ENCODE measurements at regions not wholly inside any gene's neighbourhood (a gene's known extent, or its start where the extent isn't known, plus 50 kb on each side); places are given as distances from the start of the nearest gene placed in this dataset.

DNA sequence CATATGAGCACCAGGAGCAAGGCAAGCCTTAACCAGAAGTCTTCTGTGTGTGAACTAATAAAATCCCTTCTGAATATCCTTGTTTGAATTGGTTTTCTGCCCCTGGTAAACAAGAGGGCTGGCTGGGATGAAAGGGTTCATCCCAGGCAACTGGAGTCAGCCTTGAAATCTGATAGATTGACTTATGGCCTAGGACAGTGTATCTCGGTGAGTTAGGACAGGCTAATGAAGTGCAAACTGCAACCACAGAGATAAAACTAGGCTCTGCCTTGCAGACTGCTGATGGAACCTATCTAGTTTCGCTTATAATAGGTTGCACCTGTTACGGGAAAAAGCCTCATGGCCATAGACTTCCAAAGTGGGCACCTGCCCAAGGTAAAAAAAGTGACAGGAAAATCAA is 451.9 kb upstream of the NOVA1 start:
- no peak overlapping the region for H3K23ac ChIP-seq (ENCODE audit: low read depth, low read length, poor library complexity)
- no peak overlapping the region for H3K4me3 ChIP-seq (ENCODE audit: low read length in 2 of 2)
- H3K4ac ChIP-seq (ENCODE audit: low read length) = no peak overlapping the region
- H3K79me1 ChIP-seq (ENCODE audit: low read depth, low read length) = no peaks in the 10 kb centered on the region
- no peaks in the 10 kb centered on the region for H3K4me1 ChIP-seq (ENCODE audit: control insufficient read depth in 2 of 2, insufficient read depth in 1 of 2, low read depth in 1 of 2, low read length in 2 of 2)
- no peak overlapping the region for H3K9ac ChIP-seq (ENCODE audit: low read depth, low read length, poor library complexity)
- no CpG with 5 or more reads among the region's 3 CpGs for WGBS, 2 donors (ENCODE audit: extremely low coverage in 2 of 2, insufficient read length in 2 of 2, insufficient replicate concordance in 1 of 2)
- H2AK5ac ChIP-seq (ENCODE audit: low read depth, low read length) = no peak overlapping the region
- no peak overlapping the region for H4K8ac ChIP-seq (ENCODE audit: low read depth, low read length)
- no peak overlapping the region for H3K4me2 ChIP-seq (ENCODE audit: insufficient read depth, low read length, poor library complexity, severe bottlenecking)
- H3K36me3 ChIP-seq (replicated peaks in 1 of 2; ENCODE audit: control insufficient read depth in 2 of 2, insufficient read depth in 2 of 2, low read length in 2 of 2) = no peaks in the 10 kb centered on the region
- H2BK12ac ChIP-seq (ENCODE audit: low read length) = no peak overlapping the region
- no peak overlapping the region for H2BK5ac ChIP-seq (ENCODE audit: low read length)
- DNase-seq (ENCODE audit: low spot score) = no peak
- H2AFZ ChIP-seq (ENCODE audit: low read length) = peak overlapping the region; percentile 46
- H2BK120ac ChIP-seq (ENCODE audit: low read depth, low read length) = no peak overlapping the region
- H4K91ac ChIP-seq (ENCODE audit: low read depth, low read length, poor library complexity) = no peak overlapping the region
- no peak overlapping the region for H2BK15ac ChIP-seq (ENCODE audit: low read length)
- H3K18ac ChIP-seq (ENCODE audit: low read length) = no peak overlapping the region
- no peaks in the 10 kb centered on the region for H3K9me3 ChIP-seq (replicated peaks in 1 of 2; ENCODE audit: control insufficient read depth in 2 of 2, insufficient read depth in 1 of 2, low read depth in 1 of 2, low read length in 2 of 2)
- no peak overlapping the region for H3K27ac ChIP-seq (replicated peaks; ENCODE audit: low read length)
- H3K27me3 ChIP-seq (ENCODE audit: control insufficient read depth in 3 of 3, insufficient read depth in 3 of 3, low read depth in 1 of 3, low read length in 3 of 3) = no peaks in the 10 kb centered on the region
- H3K14ac ChIP-seq (ENCODE audit: low read length) = no peak overlapping the region

DNA sequence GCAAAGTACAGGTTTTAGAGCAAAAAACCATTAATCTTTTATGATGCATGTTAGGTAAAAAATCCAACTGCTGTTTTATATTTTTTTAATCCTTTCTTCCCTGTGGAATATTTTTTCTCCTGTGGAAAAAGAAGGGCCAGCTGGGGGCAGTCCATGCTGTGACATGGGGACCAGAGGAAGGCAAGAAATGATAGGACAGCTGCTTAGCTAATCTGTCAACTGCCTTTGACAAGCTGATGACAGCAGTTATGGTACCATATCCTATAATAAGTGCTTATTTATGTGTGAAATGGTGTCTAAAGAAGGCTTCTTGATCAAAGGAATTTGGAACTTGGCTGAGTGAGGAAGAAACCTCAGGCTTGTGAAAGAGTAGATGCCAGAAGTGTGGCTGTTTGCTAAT is 452.4 kb upstream of the NOVA1 start:
- Histone ChIP-seq H2AK5ac (ENCODE audit: low read depth, low read length) (no peak overlapping the region), H3K4me3 (ENCODE audit: low read length in 2 of 2) (no peak overlapping the region), H3K36me3 (replicated peaks in 1 of 2; ENCODE audit: control insufficient read depth in 2 of 2, insufficient read depth in 2 of 2, low read length in 2 of 2) (no peaks in the 10 kb centered on the region), H2BK12ac (ENCODE audit: low read length) (no peak overlapping the region), H3K14ac (ENCODE audit: low read length) (no peak overlapping the region), H3K4me2 (ENCODE audit: insufficient read depth, low read length, poor library complexity, severe bottlenecking) (no peak overlapping the region), H2AFZ (ENCODE audit: low read length) (no peak overlapping the region), H3K4ac (ENCODE audit: low read length) (no peak overlapping the region), H3K27me3 (ENCODE audit: control insufficient read depth in 3 of 3, insufficient read depth in 3 of 3, low read depth in 1 of 3, low read length in 3 of 3) (no peaks in the 10 kb centered on the region), H3K9me3 (replicated peaks in 1 of 2; ENCODE audit: control insufficient read depth in 2 of 2, insufficient read depth in 1 of 2, low read depth in 1 of 2, low read length in 2 of 2) (no peaks in the 10 kb centered on the region), H3K4me1 (ENCODE audit: control insufficient read depth in 2 of 2, insufficient read depth in 1 of 2, low read depth in 1 of 2, low read length in 2 of 2) (no peaks in the 10 kb centered on the region), H2BK120ac (ENCODE audit: low read depth, low read length) (no peak overlapping the region), H3K18ac (ENCODE audit: low read length) (no peak overlapping the region), H4K8ac (ENCODE audit: low read depth, low read length) (no peak overlapping the region), H2BK5ac (ENCODE audit: low read length) (no peak overlapping the region), H3K9ac (ENCODE audit: low read depth, low read length, poor library complexity) (no peak overlapping the region), H3K23ac (ENCODE audit: low read depth, low read length, poor library complexity) (no peak overlapping the region), H3K27ac (replicated peaks; ENCODE audit: low read length) (no peak overlapping the region), H2BK15ac (ENCODE audit: low read length) (no peak overlapping the region), H3K79me1 (ENCODE audit: low read depth, low read length) (no peaks in the 10 kb centered on the region), H4K91ac (ENCODE audit: low read depth, low read length, poor library complexity) (no peak overlapping the region)
- DNase-seq (ENCODE audit: low spot score) = no peak

DNA sequence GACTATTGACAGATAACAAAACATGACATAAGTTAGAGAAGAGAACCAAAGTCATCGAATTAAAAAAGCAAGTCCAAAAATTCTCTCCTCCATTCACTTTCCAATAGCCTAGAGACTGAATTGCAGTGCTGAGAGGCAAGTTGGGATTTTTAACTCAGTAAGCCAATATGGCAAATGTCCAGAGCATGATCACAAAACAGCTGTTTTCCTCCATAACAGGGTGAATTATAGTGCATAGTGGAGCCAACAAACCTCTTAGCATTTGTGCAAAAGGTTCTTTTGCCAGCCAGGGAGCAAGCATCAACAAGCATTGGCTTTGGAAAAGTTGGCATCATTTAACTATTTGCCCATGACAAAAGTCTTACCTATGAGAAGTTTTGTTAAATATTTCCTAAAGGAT is 458.8 kb upstream of the NOVA1 start:
- no peak for DNase-seq (ENCODE audit: low spot score)
- Histone ChIP-seq H3K18ac (ENCODE audit: low read length) (no peak overlapping the region), H3K4me1 (ENCODE audit: control insufficient read depth in 2 of 2, insufficient read depth in 1 of 2, low read depth in 1 of 2, low read length in 2 of 2) (no peaks in the 10 kb centered on the region), H3K79me1 (ENCODE audit: low read depth, low read length) (no peaks in the 10 kb centered on the region), H4K91ac (ENCODE audit: low read depth, low read length, poor library complexity) (no peak overlapping the region), H2AFZ (ENCODE audit: low read length) (no peak overlapping the region), H3K4me3 (ENCODE audit: low read length in 2 of 2) (no peak overlapping the region), H2BK12ac (ENCODE audit: low read length) (no peak overlapping the region), H2AK5ac (ENCODE audit: low read depth, low read length) (no peak overlapping the region), H3K14ac (ENCODE audit: low read length) (no peak overlapping the region), H2BK5ac (ENCODE audit: low read length) (no peak overlapping the region), H3K4me2 (ENCODE audit: insufficient read depth, low read length, poor library complexity, severe bottlenecking) (no peak overlapping the region), H3K9me3 (replicated peaks in 1 of 2; ENCODE audit: control insufficient read depth in 2 of 2, insufficient read depth in 1 of 2, low read depth in 1 of 2, low read length in 2 of 2) (no peaks in the 10 kb centered on the region), H3K4ac (ENCODE audit: low read length) (no peak overlapping the region), H3K36me3 (replicated peaks in 1 of 2; ENCODE audit: control insufficient read depth in 2 of 2, insufficient read depth in 2 of 2, low read length in 2 of 2) (no peaks in the 10 kb centered on the region), H3K9ac (ENCODE audit: low read depth, low read length, poor library complexity) (no peak overlapping the region), H3K27me3 (ENCODE audit: control insufficient read depth in 3 of 3, insufficient read depth in 3 of 3, low read depth in 1 of 3, low read length in 3 of 3) (no peaks in the 10 kb centered on the region), H3K27ac (replicated peaks; ENCODE audit: low read length) (no peak overlapping the region), H2BK15ac (ENCODE audit: low read length) (no peak overlapping the region), H4K8ac (ENCODE audit: low read depth, low read length) (no peak overlapping the region), H2BK120ac (ENCODE audit: low read depth, low read length) (no peak overlapping the region), H3K23ac (ENCODE audit: low read depth, low read length, poor library complexity) (no peak overlapping the region)
- WGBS, 2 donors (ENCODE audit: extremely low coverage in 2 of 2, insufficient read length in 2 of 2, insufficient replicate concordance in 1 of 2) = no CpG with 5 or more reads among the region's 1 CpG

DNA sequence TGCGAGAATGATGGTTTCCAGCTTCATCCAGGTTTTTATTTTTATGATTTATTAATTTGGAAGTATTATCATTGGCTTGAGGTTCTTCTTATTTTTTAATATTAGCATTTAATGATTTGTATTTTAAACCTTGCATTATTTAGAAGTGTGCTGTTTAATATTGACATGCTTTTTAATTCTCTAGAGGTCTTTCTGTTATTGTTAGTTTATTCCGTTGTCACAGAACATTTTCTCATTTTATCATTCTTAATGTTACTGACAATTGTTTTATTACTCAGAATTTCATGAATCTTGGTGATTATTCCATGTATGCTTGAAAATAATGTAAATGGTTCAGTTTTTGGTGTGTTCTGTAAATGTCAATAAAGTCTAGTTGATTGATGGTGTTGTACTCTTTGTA is 463.5 kb upstream of the NOVA1 start:
- Histone ChIP-seq H3K18ac (ENCODE audit: low read length) (no peak overlapping the region), H2AFZ (ENCODE audit: low read length) (no peak overlapping the region), H3K4me2 (ENCODE audit: insufficient read depth, low read length, poor library complexity, severe bottlenecking) (no peak overlapping the region), H3K27ac (replicated peaks; ENCODE audit: low read length) (no peak overlapping the region), H2BK15ac (ENCODE audit: low read length) (no peak overlapping the region), H2BK12ac (ENCODE audit: low read length) (no peak overlapping the region), H3K27me3 (ENCODE audit: control insufficient read depth in 3 of 3, insufficient read depth in 3 of 3, low read depth in 1 of 3, low read length in 3 of 3) (no peaks in the 10 kb centered on the region), H2AK5ac (ENCODE audit: low read depth, low read length) (no peak overlapping the region), H2BK120ac (ENCODE audit: low read depth, low read length) (no peak overlapping the region), H2BK5ac (ENCODE audit: low read length) (no peak overlapping the region), H3K36me3 (replicated peaks in 1 of 2; ENCODE audit: control insufficient read depth in 2 of 2, insufficient read depth in 2 of 2, low read length in 2 of 2) (no peaks in the 10 kb centered on the region), H3K79me1 (ENCODE audit: low read depth, low read length) (no peaks in the 10 kb centered on the region), H4K8ac (ENCODE audit: low read depth, low read length) (no peak overlapping the region), H3K4me1 (ENCODE audit: control insufficient read depth in 2 of 2, insufficient read depth in 1 of 2, low read depth in 1 of 2, low read length in 2 of 2) (no peaks in the 10 kb centered on the region), H3K4me3 (ENCODE audit: low read length in 2 of 2) (no peak overlapping the region), H4K91ac (ENCODE audit: low read depth, low read length, poor library complexity) (no peak overlapping the region), H3K9ac (ENCODE audit: low read depth, low read length, poor library complexity) (no peak overlapping the region), H3K4ac (ENCODE audit: low read length) (no peak overlapping the region), H3K14ac (ENCODE audit: low read length) (no peak overlapping the region), H3K9me3 (replicated peaks in 1 of 2; ENCODE audit: control insufficient read depth in 2 of 2, insufficient read depth in 1 of 2, low read depth in 1 of 2, low read length in 2 of 2) (no peaks in the 10 kb centered on the region), H3K23ac (ENCODE audit: low read depth, low read length, poor library complexity) (no peak overlapping the region)
- DNase-seq (ENCODE audit: low spot score) = no peak
- WGBS, 2 donors (ENCODE audit: extremely low coverage in 2 of 2, insufficient read length in 2 of 2, insufficient replicate concordance in 1 of 2) = no CpG with 5 or more reads among the region's 2 CpGs

Data from neuronal stem cell (in vitro differentiated cells).